ENCODE measurements at regions not wholly inside any gene's neighbourhood (a gene's known extent, or its start where the extent isn't known, plus 50 kb on each side); places are given as distances from the start of the nearest gene placed in this dataset.

DNA sequence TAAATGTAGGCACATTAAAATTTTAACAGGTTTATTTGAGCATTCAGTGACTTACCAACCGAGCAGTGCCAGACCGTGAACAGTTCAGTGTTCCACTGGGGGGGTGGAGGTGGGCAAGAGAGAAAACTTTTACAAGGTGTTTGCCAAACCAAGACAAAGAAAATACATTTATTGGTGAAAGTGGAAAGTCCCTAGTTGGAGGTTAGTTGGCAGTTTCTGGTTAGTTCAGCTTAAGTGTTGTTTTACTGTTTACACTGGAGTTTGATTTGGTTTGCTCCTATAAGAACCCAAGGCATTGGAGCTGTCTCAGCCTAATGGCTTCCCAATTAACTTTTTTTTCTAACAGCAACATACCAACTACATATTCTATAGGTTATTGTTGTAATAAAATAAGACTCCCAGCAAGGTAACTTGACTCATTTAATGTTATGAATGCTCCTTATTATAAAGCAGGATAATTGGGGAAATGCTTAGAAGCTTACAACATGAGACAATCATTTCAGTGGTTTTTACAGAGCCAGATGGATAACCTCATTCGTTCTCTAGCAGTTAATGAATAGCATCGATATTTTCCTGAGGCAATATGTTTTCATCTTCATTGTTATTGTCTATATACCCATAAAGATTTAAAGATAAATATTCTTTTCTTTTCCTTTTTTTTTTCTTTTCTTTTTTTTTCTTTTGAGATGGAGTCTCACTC, 115.8 kb downstream of the ETNK1 start:
- TF ChIP-seq POLR2A (IDR thresholded peaks at IDR 0.05), result no peak
- TF ChIP-seq, protein P1, sequence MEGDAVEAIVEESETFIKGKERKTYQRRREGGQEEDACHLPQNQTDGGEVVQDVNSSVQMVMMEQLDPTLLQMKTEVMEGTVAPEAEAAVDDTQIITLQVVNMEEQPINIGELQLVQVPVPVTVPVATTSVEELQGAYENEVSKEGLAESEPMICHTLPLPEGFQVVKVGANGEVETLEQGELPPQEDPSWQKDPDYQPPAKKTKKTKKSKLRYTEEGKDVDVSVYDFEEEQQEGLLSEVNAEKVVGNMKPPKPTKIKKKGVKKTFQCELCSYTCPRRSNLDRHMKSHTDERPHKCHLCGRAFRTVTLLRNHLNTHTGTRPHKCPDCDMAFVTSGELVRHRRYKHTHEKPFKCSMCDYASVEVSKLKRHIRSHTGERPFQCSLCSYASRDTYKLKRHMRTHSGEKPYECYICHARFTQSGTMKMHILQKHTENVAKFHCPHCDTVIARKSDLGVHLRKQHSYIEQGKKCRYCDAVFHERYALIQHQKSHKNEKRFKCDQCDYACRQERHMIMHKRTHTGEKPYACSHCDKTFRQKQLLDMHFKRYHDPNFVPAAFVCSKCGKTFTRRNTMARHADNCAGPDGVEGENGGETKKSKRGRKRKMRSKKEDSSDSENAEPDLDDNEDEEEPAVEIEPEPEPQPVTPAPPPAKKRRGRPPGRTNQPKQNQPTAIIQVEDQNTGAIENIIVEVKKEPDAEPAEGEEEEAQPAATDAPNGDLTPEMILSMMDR (IDR thresholded peaks at IDR 0.05), result no peak
- intact Hi-C loops (cut with DNase I), result no loop called here
- Histone ChIP-seq H3K4me3 (no peak overlapping the region), H3K27me3 (no peaks in the 10 kb centered on the region), H3K4me1 (no peaks in the 10 kb centered on the region), H3K36me3 (replicated peaks in 1 of 2; ENCODE audit: insufficient read depth in 1 of 2, low read depth in 2 of 2) (no peaks in the 10 kb centered on the region), H3K9me3 (no peaks in the 10 kb centered on the region), H3K27ac (no peak overlapping the region)
- no peak for ATAC-seq
- WGBS, 2 donors, result 68 to 70% methylated on average over 4 of the region's 4 CpGs
- no peak for DNase-seq

DNA sequence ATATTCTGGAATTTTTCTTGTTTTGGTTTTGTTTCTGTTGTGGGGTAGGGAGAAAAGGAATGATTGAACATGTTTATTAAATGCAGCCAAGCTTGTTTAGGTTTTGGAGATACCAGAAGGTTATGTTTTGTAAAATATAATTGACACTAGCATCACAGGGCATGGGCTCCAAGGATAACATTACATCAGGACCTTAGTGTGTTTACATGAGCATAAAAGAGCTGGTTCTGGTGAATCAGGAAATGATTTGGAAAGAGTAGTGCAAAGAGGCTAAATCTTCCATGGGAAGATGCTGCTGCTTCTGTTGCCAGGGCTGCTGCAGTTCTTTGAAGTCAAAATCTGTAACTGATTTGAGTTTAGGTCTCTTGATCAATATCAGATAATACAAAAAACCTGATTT, 118.7 kb downstream of the ETNK1 start:
- H3K36me3 ChIP-seq (replicated peaks in 1 of 2; ENCODE audit: insufficient read depth in 1 of 2, low read depth in 2 of 2), result no peaks in the 10 kb centered on the region
- DNase-seq, result no peak
- no peak overlapping the region for H3K27ac ChIP-seq
- no peak for TF ChIP-seq POLR2A (IDR thresholded peaks at IDR 0.05)
- TF ChIP-seq, protein P1 (IDR thresholded peaks at IDR 0.05), result no peak
- H3K4me3 ChIP-seq, result no peak overlapping the region
- ATAC-seq, result no peak
- H3K9me3 ChIP-seq, result no peaks in the 10 kb centered on the region
- no peaks in the 10 kb centered on the region for H3K4me1 ChIP-seq
- intact Hi-C loops (cut with DNase I), result no loop called here
- H3K27me3 ChIP-seq, result no peaks in the 10 kb centered on the region

DNA sequence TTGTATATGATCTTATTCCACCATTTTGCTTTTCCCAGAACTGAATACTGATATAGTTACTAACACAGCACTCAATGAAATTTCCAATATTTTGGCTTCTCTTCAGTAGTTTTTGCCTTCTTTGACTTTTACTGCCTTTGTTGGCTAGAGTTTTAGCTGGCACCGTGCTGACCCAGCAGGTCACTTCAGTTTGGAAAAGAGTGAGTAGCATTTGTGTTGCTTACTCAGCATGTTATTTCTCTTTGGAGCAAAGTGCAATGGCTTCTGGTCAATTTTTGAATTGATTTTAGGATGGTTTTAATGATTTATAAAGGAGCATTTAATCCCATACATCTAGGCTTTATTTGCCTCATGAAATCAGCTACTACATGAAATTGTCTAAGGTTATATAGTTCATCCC, 119.2 kb downstream of the ETNK1 start:
- intact Hi-C loops (cut with DNase I), result no loop called here

DNA sequence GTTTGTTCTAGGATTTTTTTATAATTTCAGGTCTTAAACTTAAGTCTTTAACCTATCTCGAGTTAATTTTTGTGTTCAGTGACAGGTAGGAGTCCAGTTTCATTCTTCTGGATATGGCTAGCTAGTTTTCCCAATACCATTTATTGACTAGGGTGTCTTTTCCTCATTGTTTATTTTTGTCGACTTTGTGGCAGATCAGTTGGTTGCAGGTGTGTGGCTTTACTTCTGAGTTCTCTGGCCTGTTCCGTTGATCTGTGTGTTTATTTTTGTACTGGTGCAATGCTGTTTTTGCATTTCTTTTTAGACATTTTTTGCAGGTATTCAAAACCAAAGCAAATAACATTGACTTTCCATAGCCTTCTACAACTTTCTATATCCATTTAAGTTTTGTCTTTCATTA, 121.7 kb downstream of the ETNK1 start:
- intact Hi-C loops (cut with DNase I), result no loop called here
- Histone ChIP-seq H3K27me3 (no peaks in the 10 kb centered on the region), H3K4me1 (no peaks in the 10 kb centered on the region), H3K4me3 (no peak overlapping the region), H3K27ac (no peak overlapping the region), H3K36me3 (replicated peaks in 1 of 2; ENCODE audit: insufficient read depth in 1 of 2, low read depth in 2 of 2) (no peaks in the 10 kb centered on the region), H3K9me3 (no peaks in the 10 kb centered on the region)
- TF ChIP-seq POLR2A (IDR thresholded peaks at IDR 0.05), result no peak
- TF ChIP-seq, protein P1 (IDR thresholded peaks at IDR 0.05), result no peak
- DNase-seq (no peak), ATAC-seq (no peak)
- WGBS, 2 donors, result 21 to 28% methylated on average over 3 of the region's 3 CpGs

More for the DNA sequence above, 119.2 kb downstream of the ETNK1 start:
- no peak for ATAC-seq
- H3K27me3 ChIP-seq, result no peaks in the 10 kb centered on the region
- no peaks in the 10 kb centered on the region for H3K4me1 ChIP-seq
- WGBS, 2 donors, result 60 to 70% methylated on average over 1 of the region's 1 CpG
- no peak overlapping the region for H3K27ac ChIP-seq
- H3K36me3 ChIP-seq (replicated peaks in 1 of 2; ENCODE audit: insufficient read depth in 1 of 2, low read depth in 2 of 2), result no peaks in the 10 kb centered on the region
- H3K4me3 ChIP-seq, result no peak overlapping the region
- no peak for TF ChIP-seq POLR2A (IDR thresholded peaks at IDR 0.05)
- TF ChIP-seq, protein P1 (IDR thresholded peaks at IDR 0.05), result no peak
- H3K9me3 ChIP-seq, result no peaks in the 10 kb centered on the region
- DNase-seq, result no peak

DNA sequence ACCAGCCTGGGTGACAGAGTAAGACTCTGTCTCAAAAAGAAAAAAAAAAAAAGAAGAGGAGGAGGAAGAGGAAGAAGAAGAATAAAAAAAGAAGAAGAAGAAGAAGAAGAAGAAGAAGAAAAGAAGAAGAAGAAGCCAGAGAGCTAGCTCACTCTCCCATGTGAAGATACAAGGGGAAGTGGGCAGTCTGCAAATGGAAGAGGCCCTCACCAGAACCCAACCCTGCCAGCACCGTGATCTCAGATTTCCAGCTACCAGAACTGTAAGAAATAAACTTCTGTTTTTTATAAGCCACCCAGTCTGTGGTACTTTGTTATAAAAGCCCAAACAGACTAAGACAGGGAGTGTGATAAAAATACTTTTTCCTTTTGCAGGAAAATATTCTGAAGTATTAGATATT, 130.7 kb downstream of the ETNK1 start:
- 46 to 87% methylated on average over 1 of the region's 1 CpG for WGBS, 2 donors
- no peaks in the 10 kb centered on the region for H3K9me3 ChIP-seq
- H3K4me3 ChIP-seq, result no peak overlapping the region
- TF ChIP-seq, protein P1 (IDR thresholded peaks at IDR 0.05), result no peak
- TF ChIP-seq POLR2A (IDR thresholded peaks at IDR 0.05), result no peak
- H3K27me3 ChIP-seq, result no peaks in the 10 kb centered on the region
- ATAC-seq (no peak), DNase-seq (no peak)
- intact Hi-C loops (cut with DNase I), result no loop called here
- no peaks in the 10 kb centered on the region for H3K36me3 ChIP-seq (replicated peaks in 1 of 2; ENCODE audit: insufficient read depth in 1 of 2, low read depth in 2 of 2)
- H3K27ac ChIP-seq, result no peak overlapping the region
- no peaks in the 10 kb centered on the region for H3K4me1 ChIP-seq
